NB4 (cell line): ENCODE measurements at regions not wholly inside any gene's neighbourhood (a gene's known extent, or its start where the extent isn't known, plus 50 kb on each side); places are given as distances from the start of the nearest gene placed in this dataset.

Experiments
- DNase-seq: peaks from one replicate; pipeline ENCODE4 v3.0.0; 2010; ENCODE audit warnings: low read depth
- H3K4me3 ChIP-seq: one replicate; pipeline ENCODE4 v1.5.1; 2011; ENCODE audit warnings: mild to moderate bottlenecking, low read depth, low read length, moderate library complexity
- MAX ChIP-seq: IDR thresholded peaks from 2 replicates; pipeline ENCODE4 v1.6.1; 2011; ENCODE audit warnings: low read depth, low read length
- MYC ChIP-seq: IDR thresholded peaks from 2 replicates; pipeline ENCODE4 v1.6.1; 2011; ENCODE audit warnings: low read depth, low read length
- POLR2A ChIP-seq: IDR thresholded peaks from 2 replicates; pipeline ENCODE4 v1.6.1; 2011; ENCODE audit warnings: mild to moderate bottlenecking; ENCODE audit not compliant: insufficient read length; ENCODE audit errors: extremely low read depth
- TF ChIP-seq, protein P1 (sequence below): IDR thresholded peaks from one replicate; pipeline ENCODE4 v1.5.1; 2012; ENCODE audit warnings: low read depth, low read length

- H3K4me3 ChIP-seq = no peak overlapping the region
- TF ChIP-seq POLR2A (no peak), MAX (no peak), MYC (no peak)
- TF ChIP-seq, protein P1, sequence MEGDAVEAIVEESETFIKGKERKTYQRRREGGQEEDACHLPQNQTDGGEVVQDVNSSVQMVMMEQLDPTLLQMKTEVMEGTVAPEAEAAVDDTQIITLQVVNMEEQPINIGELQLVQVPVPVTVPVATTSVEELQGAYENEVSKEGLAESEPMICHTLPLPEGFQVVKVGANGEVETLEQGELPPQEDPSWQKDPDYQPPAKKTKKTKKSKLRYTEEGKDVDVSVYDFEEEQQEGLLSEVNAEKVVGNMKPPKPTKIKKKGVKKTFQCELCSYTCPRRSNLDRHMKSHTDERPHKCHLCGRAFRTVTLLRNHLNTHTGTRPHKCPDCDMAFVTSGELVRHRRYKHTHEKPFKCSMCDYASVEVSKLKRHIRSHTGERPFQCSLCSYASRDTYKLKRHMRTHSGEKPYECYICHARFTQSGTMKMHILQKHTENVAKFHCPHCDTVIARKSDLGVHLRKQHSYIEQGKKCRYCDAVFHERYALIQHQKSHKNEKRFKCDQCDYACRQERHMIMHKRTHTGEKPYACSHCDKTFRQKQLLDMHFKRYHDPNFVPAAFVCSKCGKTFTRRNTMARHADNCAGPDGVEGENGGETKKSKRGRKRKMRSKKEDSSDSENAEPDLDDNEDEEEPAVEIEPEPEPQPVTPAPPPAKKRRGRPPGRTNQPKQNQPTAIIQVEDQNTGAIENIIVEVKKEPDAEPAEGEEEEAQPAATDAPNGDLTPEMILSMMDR = no peak
- no peak for DNase-seq
Observed at GRCh38 chr3:153097213-153097612, 64.8 kb upstream of the RAP2B start.

GRCh38 chr3:153099131-153099530 lies 62.9 kb upstream of the RAP2B start:
- no peak overlapping the region for H3K4me3 ChIP-seq
- DNase-seq = no peak
- TF ChIP-seq, protein P1 = no peak
- TF ChIP-seq MAX (no peak), POLR2A (no peak), MYC (no peak)

- H3K4me3 ChIP-seq = no peak overlapping the region
- DNase-seq = no peak
- TF ChIP-seq, protein P1 = no peak
- TF ChIP-seq MAX (no peak), POLR2A (no peak), MYC (no peak)
Observed at GRCh38 chr3:153103406-153103945, 58.5 kb upstream of the RAP2B start.

GRCh38 chr3:153110041-153110440 lies 52.0 kb upstream of the RAP2B start:
- no peak for DNase-seq
- no peak overlapping the region for H3K4me3 ChIP-seq
- no peak for TF ChIP-seq MYC

GRCh38 chr3:153111016-153111415 lies 51.0 kb upstream of the RAP2B start:
- no peak for DNase-seq
- no peak for TF ChIP-seq MAX
- TF ChIP-seq POLR2A = no peak
- TF ChIP-seq, protein P1 = no peak
- TF ChIP-seq MYC = no peak
- H3K4me3 ChIP-seq = no peak overlapping the region
